Loucy (cell line): ENCODE measurements at regions not wholly inside any gene's neighbourhood (a gene's known extent, or its start where the extent isn't known, plus 50 kb on each side); places are given as distances from the start of the nearest gene placed in this dataset.

Source experiments
- H2AFZ ChIP-seq: fragments of 200-600 bp; sonication (generic); 2 replicates; pipeline ENCODE4 v1.6.0; 2016; ENCODE audit warnings: antibody characterized with exemption, mild to moderate bottlenecking, low read length, moderate library complexity
- H3F3A ChIP-seq: fragments of 200-600 bp; 2 replicates; pipeline ENCODE4 v1.6.0; 2016; ENCODE audit warnings: antibody characterized with exemption, low read depth, mild to moderate bottlenecking
- H3K27me3 ChIP-seq: fragments of 200-600 bp; sonication (generic); 2 replicates; pipeline ENCODE4 v1.6.1; 2014; ENCODE audit warnings: low read length, mild to moderate bottlenecking; ENCODE audit not compliant: insufficient read depth, poor library complexity, severe bottlenecking
- H3K36me3 ChIP-seq: fragments of 200-600 bp; sonication (generic); 2 replicates; pipeline ENCODE4 v1.6.1; 2016; ENCODE audit warnings: low read length; ENCODE audit not compliant: insufficient read depth
- H3K4me1 ChIP-seq: fragments of 200-600 bp; sonication (generic); 2 replicates; pipeline ENCODE4 v1.5.1; 2014; ENCODE audit warnings: low read length, mild to moderate bottlenecking; ENCODE audit not compliant: insufficient read depth, poor library complexity, severe bottlenecking
- H3K4me2 ChIP-seq: fragments of 200-600 bp; sonication (generic); 2 replicates; pipeline ENCODE4 v1.6.0; 2014; ENCODE audit warnings: antibody characterized with exemption, low read length, low read depth, mild to moderate bottlenecking; ENCODE audit not compliant: poor library complexity, severe bottlenecking
- H3K4me3 ChIP-seq: fragments of 200-600 bp; sonication (generic); 2 replicates; pipeline ENCODE4 v1.5.1; 2014; ENCODE audit warnings: low read length, mild to moderate bottlenecking, mixed read lengths; ENCODE audit not compliant: poor library complexity, severe bottlenecking
- H3K79me2 ChIP-seq: fragments of 200-600 bp; sonication (generic); 2 replicates; pipeline ENCODE4 v1.6.1; 2014; ENCODE audit warnings: low read length; ENCODE audit not compliant: insufficient read depth
- H3K9ac ChIP-seq: fragments of 200-600 bp; sonication (generic); 2 replicates; pipeline ENCODE4 v1.6.0; 2014; ENCODE audit warnings: mild to moderate bottlenecking, low read depth, low read length, moderate library complexity; ENCODE audit not compliant: poor library complexity, severe bottlenecking
- H3K9me2 ChIP-seq: fragments of 200-600 bp; sonication (generic); replicated peaks from 2 replicates; pipeline ENCODE4 v1.6.1; 2016; ENCODE audit warnings: low read depth, low read length, mixed read lengths
- H3K9me3 ChIP-seq: fragments of 200-600 bp; sonication (generic); 2 replicates; pipeline ENCODE4 v1.6.1; 2014; ENCODE audit warnings: mild to moderate bottlenecking, antibody characterized with exemption, low read length, low read depth; ENCODE audit not compliant: insufficient read depth
- H4K20me1 ChIP-seq: fragments of 200-600 bp; sonication (generic); 2 replicates; pipeline ENCODE4 v1.6.0; 2014; ENCODE audit warnings: antibody characterized with exemption, low read length, mild to moderate bottlenecking; ENCODE audit not compliant: insufficient read depth, poor library complexity, severe bottlenecking
- CTCF ChIP-seq: fragments of 200-600 bp; sonication (generic); conservative IDR thresholded peaks from 2 replicates; pipeline ENCODE4 v1.5.1; 2014; ENCODE audit warnings: mild to moderate bottlenecking, antibody characterized with exemption, low read length
- EZH2phosphoT487 ChIP-seq: fragments of 200-600 bp; IDR thresholded peaks from 2 replicates; pipeline ENCODE4 v1.6.1; 2018; ENCODE audit warnings: antibody characterized with exemption, mild to moderate bottlenecking, moderate library complexity, borderline replicate concordance

- Histone ChIP-seq H3K9me2 (no peaks in the 10 kb centered on the region), H3K79me2 (no peaks in the 10 kb centered on the region)
- TF ChIP-seq CTCF (no peak), EZH2phosphoT487 (no peak)
These were observed 1398.5 kb upstream of the CELF4 start for GRCh38 chr18:38963943-38964660.

GRCh38 chr18:38961880-38962279 lies 1396.3 kb upstream of the CELF4 start:
- Histone ChIP-seq H3K4me3 (no peak overlapping the region), H2AFZ (no peak overlapping the region), H3K9ac (no peak overlapping the region), H3K4me1 (no peaks in the 10 kb centered on the region), H3K9me2 (no peaks in the 10 kb centered on the region), H3K36me3 (no peaks in the 10 kb centered on the region), H3K9me3 (no peaks in the 10 kb centered on the region; the same call in 1 of the 2 replicates), H3K79me2 (no peaks in the 10 kb centered on the region), H4K20me1 (no peaks in the 10 kb centered on the region), H3K4me2 (no peak overlapping the region), H3K27me3 (no peaks in the 10 kb centered on the region), H3F3A (no peaks in the 10 kb centered on the region)
- TF ChIP-seq EZH2phosphoT487 (no peak), CTCF (no peak)

More at GRCh38 chr18:38963943-38964660, 1398.5 kb upstream of the CELF4 start:
- Histone ChIP-seq H3K27me3 (no peaks in the 10 kb centered on the region), H2AFZ (no peak overlapping the region), H3K36me3 (no peaks in the 10 kb centered on the region), H3K9me3 (no peaks in the 10 kb centered on the region; the same call in 1 of the 2 replicates), H3F3A (no peaks in the 10 kb centered on the region), H4K20me1 (no peaks in the 10 kb centered on the region), H3K4me3 (no peak overlapping the region), H3K4me2 (no peak overlapping the region), H3K4me1 (no peaks in the 10 kb centered on the region), H3K9ac (no peak overlapping the region)

- Histone ChIP-seq H3K4me2 (no peak overlapping the region), H3K79me2 (no peaks in the 10 kb centered on the region), H3K4me3 (no peak overlapping the region), H3K9me2 (no peaks in the 10 kb centered on the region), H3F3A (no peaks in the 10 kb centered on the region), H3K36me3 (no peaks in the 10 kb centered on the region), H3K27me3 (no peaks in the 10 kb centered on the region), H3K4me1 (no peaks in the 10 kb centered on the region), H4K20me1 (no peaks in the 10 kb centered on the region), H3K9me3 (no peaks in the 10 kb centered on the region), H3K9ac (no peak overlapping the region), H2AFZ (no peak overlapping the region)
- TF ChIP-seq EZH2phosphoT487 = no peak
- TF ChIP-seq CTCF = no peak
These were observed 1392.1 kb upstream of the CELF4 start for GRCh38 chr18:38957736-38958135.
